GM12878 (cell line): ENCODE measurements at regions not wholly inside any gene's neighbourhood (a gene's known extent, or its start where the extent isn't known, plus 50 kb on each side); places are given as distances from the start of the nearest gene placed in this dataset.

Experiments
- CBX5 ChIP-seq: sonication (generic); IDR thresholded peaks from 2 replicates; pipeline ENCODE4 v1.6.1; 2016; ENCODE audit warnings: low read depth, moderate library complexity, mild to moderate bottlenecking, inconsistent platforms
- CHD1 ChIP-seq: IDR thresholded peaks from 2 replicates; pipeline ENCODE4 v1.6.1; 2012; ENCODE audit warnings: low read depth, low read length, improper control_type of control experiment
- CREM ChIP-seq: IDR thresholded peaks from 2 replicates; pipeline ENCODE4 v1.6.1; 2014; ENCODE audit warnings: antibody characterized with exemption, low read depth
- DPF2 ChIP-seq: fragments of 450-650 bp; IDR thresholded peaks from 2 replicates; pipeline ENCODE4 v1.6.1; 2017; ENCODE audit warnings: mild to moderate bottlenecking
- ETV6 ChIP-seq, 2 experiments: fragments of 450-650 bp in 1 of 2; IDR thresholded peaks in 1 of 2; conservative IDR thresholded peaks in 1 of 2; 2 replicates each; pipeline ENCODE4 v1.6.1; 2014; ENCODE audit warnings: antibody characterized with exemption in 1 of 2, borderline replicate concordance in 1 of 2, low read depth in 1 of 2, mild to moderate bottlenecking in 1 of 2, moderate library complexity in 1 of 2
- EZH2 ChIP-seq: IDR thresholded peaks from 2 replicates; pipeline ENCODE4 v1.6.1; 2012; ENCODE audit warnings: low read depth, mild to moderate bottlenecking, control low read depth, inconsistent platforms, low read length, borderline replicate concordance; ENCODE audit not compliant: control insufficient read depth
- HDAC6 ChIP-seq: fragments of 200-600 bp; sonication (generic); IDR thresholded peaks from one replicate; pipeline ENCODE4 v1.8.0; 2017; ENCODE audit warnings: antibody characterized with exemption; ENCODE audit not compliant: unreplicated experiment
- IRF3 ChIP-seq: fragments of 450-650 bp; IDR thresholded peaks from 2 replicates; pipeline ENCODE4 v1.6.1; 2014; ENCODE audit warnings: mild to moderate bottlenecking
- MEF2A ChIP-seq: IDR thresholded peaks from 2 replicates; pipeline ENCODE4 v1.6.1; 2011; ENCODE audit warnings: low read depth, mild to moderate bottlenecking, low read length, moderate library complexity; ENCODE audit not compliant: insufficient read depth
- NFYA ChIP-seq: IDR thresholded peaks from 2 replicates; pipeline ENCODE4 v1.6.1; 2011; ENCODE audit warnings: low read depth, mild to moderate bottlenecking, low read length, improper control_type of control experiment, borderline replicate concordance
- RELB ChIP-seq: fragments of 450-650 bp; IDR thresholded peaks from 2 replicates; pipeline ENCODE4 v1.6.1; 2017; ENCODE audit warnings: low read depth, mild to moderate bottlenecking, moderate library complexity
- REST ChIP-seq: IDR thresholded peaks from 2 replicates; pipeline ENCODE4 v1.6.1; 2012; ENCODE audit warnings: mild to moderate bottlenecking, low read depth, low read length
- RUNX3 ChIP-seq: IDR thresholded peaks from 2 replicates; pipeline ENCODE4 v1.6.1; 2012; ENCODE audit warnings: low read length, inconsistent platforms
- SIX5 ChIP-seq: IDR thresholded peaks from 2 replicates; pipeline ENCODE4 v1.6.1; 2011; ENCODE audit warnings: mild to moderate bottlenecking, low read depth, low read length, moderate library complexity; ENCODE audit not compliant: severe bottlenecking
- SP1 ChIP-seq: IDR thresholded peaks from one replicate; pipeline ENCODE4 v1.6.1; 2011; ENCODE audit warnings: low read depth, low read length
- SREBF2 ChIP-seq: IDR thresholded peaks from 2 replicates; pipeline ENCODE4 v1.6.1; 2012; ENCODE audit warnings: mild to moderate bottlenecking, low read length
- TBL1XR1 ChIP-seq: IDR thresholded peaks from 2 replicates; pipeline ENCODE4 v1.6.1; 2012; ENCODE audit warnings: low read depth, low read length, improper control_type of control experiment
- TCF3 ChIP-seq: IDR thresholded peaks from 2 replicates; pipeline ENCODE4 v1.6.1; 2012; ENCODE audit warnings: low read depth, mild to moderate bottlenecking, low read length, borderline replicate concordance; ENCODE audit not compliant: insufficient read depth
- ZBTB33 ChIP-seq: fragments of 450-650 bp; IDR thresholded peaks from 2 replicates; pipeline ENCODE4 v1.6.1; 2017; ENCODE audit warnings: mild to moderate bottlenecking
- ZSCAN29 ChIP-seq: fragments of 450-650 bp; IDR thresholded peaks from 2 replicates; pipeline ENCODE4 v1.6.1; 2017; ENCODE audit warnings: mild to moderate bottlenecking, moderate library complexity
- ZZZ3 ChIP-seq: IDR thresholded peaks from 2 replicates; pipeline ENCODE4 v1.6.1; 2011; ENCODE audit warnings: low read depth; ENCODE audit not compliant: control insufficient read depth, insufficient read length

- TF ChIP-seq TCF3 (peak; percentile 98), MEF2A (peak; percentile 79), TBL1XR1 (peak; percentile 48; the same call in 1 of the 2 replicates), SREBF2 (no peak), HDAC6 (no peak), CBX5 (peak; percentile 83), ETV6 (conservative IDR thresholded peaks at IDR 0.05 in 1 of 2, IDR thresholded peaks at IDR 0.05 in 1 of 2; ENCODE audit: borderline replicate concordance in 1 of 2, low read depth in 1 of 2) (peak in 1 of 2 experiments; percentile 74; a peak in 1 of 4 replicates), RUNX3 (peak; percentile 83), REST (peak; percentile 22; the same call in 1 of the 2 replicates), CHD1 (no peak), ZBTB33 (0 out of 2 replicates have a peak, but pooled peaks have one; percentile 9), NFYA (no peak), ZSCAN29 (no peak; the same call in 1 of the 2 replicates), RELB (peak; percentile 96), SP1 (no peak), EZH2 (no peak), ZZZ3 (no peak), CREM (peak; percentile 86), IRF3 (no peak), SIX5 (no peak), DPF2 (peak; percentile 99)
Observed at GRCh38 chr2:64214281-64215115, 70.3 kb upstream of the PELI1 start (continued).
